ENCODE measurements at regions not wholly inside any gene's neighbourhood (a gene's known extent, or its start where the extent isn't known, plus 50 kb on each side); places are given as distances from the start of the nearest gene placed in this dataset.
"Not testable (repeated sequence)": the region's sequence is repeated elsewhere in the genome, so short reads cannot be mapped to it uniquely, and the experiment has no call there.

GRCh38 chrY:19058831-19059370, 285.4 kb upstream of the HSFY2 start:
- DNase-seq (ENCODE audit: low read depth in 2 of 3, low spot score in 1 of 3), result no peak

GRCh38 chrY:19056138-19056469, 282.6 kb upstream of the HSFY2 start:
- DNase-seq (ENCODE audit: low read depth in 2 of 3, low spot score in 1 of 3), result no peak

- no peak for DNase-seq (ENCODE audit: low read depth in 2 of 3, low spot score in 1 of 3)
Measured at GRCh38 chrY:19055232-19056137, 281.9 kb upstream of the HSFY2 start.

- DNase-seq (ENCODE audit: low read depth in 2 of 3, low spot score in 1 of 3), result no peak
Measured at GRCh38 chrY:19053806-19054205, 280.3 kb upstream of the HSFY2 start.

- DNase-seq (ENCODE audit: low read depth in 2 of 3, low spot score in 1 of 3), result no peak
Measured at GRCh38 chrY:19051021-19051420, 277.5 kb upstream of the HSFY2 start.

- DNase-seq (ENCODE audit: low read depth in 2 of 3, low spot score in 1 of 3), result no peak
Measured at GRCh38 chrY:19042984-19043442, 269.5 kb upstream of the HSFY2 start.

- no peak for DNase-seq (ENCODE audit: low read depth in 2 of 3, low spot score in 1 of 3)
Measured at GRCh38 chrY:19042306-19042958, 268.9 kb upstream of the HSFY2 start.

- DNase-seq (ENCODE audit: low read depth in 2 of 3, low spot score in 1 of 3), result no peak
Measured at GRCh38 chrY:19026631-19027030, 253.1 kb upstream of the HSFY2 start.

- DNase-seq (ENCODE audit: low read depth in 2 of 3, low spot score in 1 of 3), result no peak
Measured at GRCh38 chrY:19023934-19024333, 250.4 kb upstream of the HSFY2 start.

- no peak for DNase-seq (ENCODE audit: low read depth in 2 of 3, low spot score in 1 of 3)
Measured at GRCh38 chrY:19020193-19020592, 246.7 kb upstream of the HSFY2 start.

- DNase-seq (ENCODE audit: low read depth in 2 of 3, low spot score in 1 of 3), result no peak
Measured at GRCh38 chrY:19016990-19017389, 243.5 kb upstream of the HSFY2 start.

- DNase-seq (ENCODE audit: low read depth in 2 of 3, low spot score in 1 of 3), result no peak
Measured at GRCh38 chrY:19015854-19016253, 242.3 kb upstream of the HSFY2 start.

GRCh38 chrY:19015213-19015612, 241.7 kb upstream of the HSFY2 start:
- DNase-seq (ENCODE audit: low read depth in 2 of 3, low spot score in 1 of 3), result no peak

- DNase-seq (ENCODE audit: low read depth in 2 of 3, low spot score in 1 of 3), result no peak
Measured at GRCh38 chrY:19012985-19013384, 239.4 kb upstream of the HSFY2 start.

GRCh38 chrY:19011605-19012090, 238.1 kb upstream of the HSFY2 start:
- no peak for DNase-seq (ENCODE audit: low read depth in 2 of 3, low spot score in 1 of 3)

GRCh38 chrY:19006234-19006633, 232.7 kb upstream of the HSFY2 start:
- no peak for DNase-seq (ENCODE audit: low read depth in 2 of 3, low spot score in 1 of 3)

GRCh38 chrY:19005579-19005978, 232.0 kb upstream of the HSFY2 start:
- DNase-seq (ENCODE audit: low read depth in 2 of 3, low spot score in 1 of 3), result no peak

- DNase-seq (ENCODE audit: low read depth in 2 of 3, low spot score in 1 of 3), result no peak
Measured at GRCh38 chrY:18997635-18998240, 224.2 kb upstream of the HSFY2 start.

- DNase-seq (ENCODE audit: low read depth in 2 of 3, low spot score in 1 of 3), result no peak
Measured at GRCh38 chrY:18993480-18993879, 219.9 kb upstream of the HSFY2 start.

- DNase-seq (ENCODE audit: low read depth in 2 of 3, low spot score in 1 of 3), result not testable (repeated sequence)
Measured at GRCh38 chrY:18992684-18993083, 219.1 kb upstream of the HSFY2 start.

- DNase-seq (ENCODE audit: low read depth in 2 of 3, low spot score in 1 of 3), result no peak
Measured at GRCh38 chrY:18989356-18989755, 215.8 kb upstream of the HSFY2 start.

- no peak for DNase-seq (ENCODE audit: low read depth in 2 of 3, low spot score in 1 of 3)
Measured at GRCh38 chrY:18966001-18966400, 192.5 kb upstream of the HSFY2 start.
